H1 (cell line): ENCODE measurements at regions not wholly inside any gene's neighbourhood (a gene's known extent, or its start where the extent isn't known, plus 50 kb on each side); places are given as distances from the start of the nearest gene placed in this dataset.

Source experiments
- CTCF ChIA-PET: fragments of 300-600 bp; sonication (Branson Sonifier 250); formaldehyde crosslinking; loops from one replicate; lab custom pipeline; 2021; ENCODE audit not compliant: partially characterized antibody; lab: Charles Lee
- POLR2A ChIA-PET: fragments of 300-600 bp; sonication (Branson Sonifier 250); formaldehyde crosslinking; loops from one replicate; lab custom pipeline; 2021; ENCODE audit warnings: inconsistent platforms; ENCODE audit not compliant: partially characterized antibody; lab: Charles Lee
- DNase-seq, 2 experiments: peaks; one replicate each; pipeline versions ENCODE4 v3.0.0 to v3.0.0-alpha.2; 2010 to 2022; ENCODE audit warnings: low spot score in 2 of 2, low read depth in 1 of 2, mixed read lengths in 1 of 2
- FAIRE-seq: peaks from 2 replicates; lab custom pipeline; 2011; peaks lifted over from hg19 to GRCh38; lab: Jason Lieb, UNC
- H2AFZ ChIP-seq: 2 replicates; pipeline ENCODE4 v1.8.1; 2012; ENCODE audit warnings: low read length, inconsistent platforms
- H2AK5ac ChIP-seq: 2 replicates; pipeline ENCODE4 v1.6.1; 2013; ENCODE audit warnings: low read depth, low read length
- H2BK120ac ChIP-seq: replicated peaks from 2 replicates; pipeline ENCODE3; 2013; ENCODE audit warnings: low read depth, low read length, inconsistent platforms
- H2BK12ac ChIP-seq: 2 replicates; pipeline ENCODE4 v1.6.1; 2013; ENCODE audit warnings: low read depth, low read length
- H2BK15ac ChIP-seq: 2 replicates; pipeline ENCODE4 v1.6.1; 2013; ENCODE audit warnings: low read length
- H2BK20ac ChIP-seq: 2 replicates; pipeline ENCODE4 v1.6.1; 2013; ENCODE audit warnings: low read length
- H2BK5ac ChIP-seq: 2 replicates; pipeline ENCODE4 v1.6.1; 2013; ENCODE audit warnings: low read depth, low read length
- H3K14ac ChIP-seq: 2 replicates; pipeline ENCODE4 v1.6.1; 2013; ENCODE audit warnings: inconsistent platforms; ENCODE audit not compliant: insufficient read length
- H3K18ac ChIP-seq: 2 replicates; pipeline ENCODE4 v1.6.1; 2013; ENCODE audit warnings: low read length; ENCODE audit errors: extremely low read depth
- H3K23ac ChIP-seq: 2 replicates; pipeline ENCODE4 v1.6.1; 2013; ENCODE audit warnings: inconsistent platforms; ENCODE audit not compliant: insufficient read length
- H3K23me2 ChIP-seq: 2 replicates; pipeline ENCODE4 v1.6.1; 2013; ENCODE audit warnings: low read depth, low read length
- H3K27ac ChIP-seq: 2 replicates; pipeline ENCODE4 v1.6.1; 2011; ENCODE audit warnings: low read depth, low read length, inconsistent platforms
- H3K27me3 ChIP-seq, 4 experiments: replicated peaks in 1 of 4; 1 replicate in 1 of 4; 2 replicates in 3 of 4; pipeline versions ENCODE4 v1.6.1 to v1.8.1; 2011 to 2013; ENCODE audit warnings: low read length in 3 of 4, mild to moderate bottlenecking in 3 of 4, inconsistent platforms in 2 of 4, mixed read lengths in 2 of 4, moderate library complexity in 1 of 4; ENCODE audit not compliant: control insufficient read depth in 3 of 4, insufficient read depth in 3 of 4; ENCODE audit errors: extremely low read depth in 1 of 4
- H3K36me3 ChIP-seq, 4 experiments: 2 replicates each; pipeline versions ENCODE4 v1.6.1 to v1.8.1; 2011 to 2013; ENCODE audit warnings: mild to moderate bottlenecking in 4 of 4, low read length in 3 of 4, moderate library complexity in 2 of 4, control low read depth in 1 of 4, inconsistent platforms in 1 of 4; ENCODE audit not compliant: insufficient read depth in 4 of 4, control insufficient read depth in 2 of 4
- H3K4ac ChIP-seq: replicated peaks from 2 replicates; pipeline ENCODE3; 2013; ENCODE audit warnings: low read length, low read depth, mixed read lengths, inconsistent platforms; ENCODE audit not compliant: insufficient read length
- H3K4me1 ChIP-seq, 4 experiments: replicated peaks in 1 of 4; 1 replicate in 1 of 4; 2 replicates in 3 of 4; pipeline versions ENCODE4 v1.6.1 to v1.8.1; 2011 to 2013; ENCODE audit warnings: low read length in 3 of 4, inconsistent platforms in 2 of 4, mixed read lengths in 1 of 4; ENCODE audit not compliant: insufficient read depth in 4 of 4, control insufficient read depth in 3 of 4
- H3K4me2 ChIP-seq, 2 experiments: 2 replicates each; pipeline versions ENCODE4 v1.6.1 to v1.8.1; 2011 to 2013; ENCODE audit warnings: low read depth in 2 of 2, low read length in 2 of 2, control low read depth in 1 of 2, inconsistent platforms in 1 of 2, mild to moderate bottlenecking in 1 of 2; ENCODE audit not compliant: insufficient read depth in 1 of 2
- H3K4me3 ChIP-seq, 4 experiments: fragments of 200-600, 300-600 bp in 1 of 4; sonication (generic), shearing (Covaris generic), sonication (Bioruptor Twin) in 1 of 4; 2 replicates each; pipeline versions ENCODE4 v1.5.1 to v1.8.1; 2011 to 2016; ENCODE audit warnings: low read length in 4 of 4, low read depth in 3 of 4, control low read depth in 2 of 4, inconsistent platforms in 2 of 4, mild to moderate bottlenecking in 2 of 4, mixed read lengths in 1 of 4, moderate library complexity in 1 of 4; ENCODE audit not compliant: insufficient read depth in 2 of 4; ENCODE audit errors: extremely low read depth in 1 of 4
- H3K56ac ChIP-seq: replicated peaks from 2 replicates; pipeline ENCODE3; 2013; ENCODE audit warnings: low read depth, mild to moderate bottlenecking, mixed read lengths, low read length, inconsistent platforms; ENCODE audit not compliant: insufficient read length
- H3K79me1 ChIP-seq: 2 replicates; pipeline ENCODE4 v1.6.1; 2013; ENCODE audit warnings: low read depth, low read length, control low read depth
- H3K79me2 ChIP-seq, 2 experiments: 2 replicates each; pipeline versions ENCODE4 v1.6.1 to v1.8.1; 2012 to 2013; ENCODE audit warnings: low read length in 2 of 2, mild to moderate bottlenecking in 2 of 2, inconsistent platforms in 1 of 2; ENCODE audit not compliant: insufficient read depth in 2 of 2, control insufficient read depth in 1 of 2
- H3K9ac ChIP-seq, 4 experiments: replicated peaks in 1 of 4; 1 replicate in 1 of 4; 2 replicates in 3 of 4; pipeline versions ENCODE4 v1.6.1 to v1.8.1; 2011 to 2013; ENCODE audit warnings: low read depth in 3 of 4, low read length in 3 of 4, control low read depth in 2 of 4, mild to moderate bottlenecking in 2 of 4, moderate library complexity in 2 of 4, inconsistent platforms in 1 of 4; ENCODE audit errors: extremely low read depth in 1 of 4
- H3K9me3 ChIP-seq, 2 experiments: 2 replicates each; pipeline versions ENCODE4 v1.6.1 to v1.8.1; 2012 to 2013; ENCODE audit warnings: mild to moderate bottlenecking in 2 of 2, moderate library complexity in 2 of 2, control low read depth in 1 of 2, inconsistent platforms in 1 of 2, low read depth in 1 of 2, low read length in 1 of 2, mixed read lengths in 1 of 2; ENCODE audit not compliant: insufficient read depth in 2 of 2
- H4K20me1 ChIP-seq, 2 experiments: replicated peaks in 1 of 2; 2 replicates each; pipeline versions ENCODE3 to v1.8.1; 2011 to 2013; ENCODE audit warnings: inconsistent platforms in 2 of 2, low read length in 2 of 2, mild to moderate bottlenecking in 1 of 2; ENCODE audit not compliant: insufficient read depth in 2 of 2, control insufficient read depth in 1 of 2
- H4K5ac ChIP-seq: 2 replicates; pipeline ENCODE4 v1.6.1; 2013; ENCODE audit warnings: low read length, low read depth, mixed read lengths, inconsistent platforms; ENCODE audit not compliant: insufficient read length
- H4K8ac ChIP-seq: 2 replicates; pipeline ENCODE4 v1.8.0; 2013; ENCODE audit warnings: mild to moderate bottlenecking, moderate library complexity, low read length, inconsistent platforms; ENCODE audit not compliant: insufficient read depth; ENCODE audit errors: extremely low read depth
- H4K91ac ChIP-seq: replicated peaks from 2 replicates; pipeline ENCODE3; 2013; ENCODE audit warnings: low read length, mixed read lengths, inconsistent platforms; ENCODE audit not compliant: insufficient read length
- ASH2L ChIP-seq: fragments of 200-600, 300-600 bp; sonication (generic); IDR thresholded peaks from one replicate; pipeline ENCODE4 v1.7.1; 2017; ENCODE audit warnings: low read length
- ATF3 ChIP-seq: IDR thresholded peaks from 2 replicates; pipeline ENCODE4 v1.6.1; 2011; ENCODE audit warnings: low read depth, mild to moderate bottlenecking, low read length; ENCODE audit not compliant: insufficient read depth
- CBX8 ChIP-seq: fragments of 300-800, 300-1000 bp; sonication (generic); IDR thresholded peaks from 2 replicates; pipeline ENCODE4 v1.7.1; 2016; ENCODE audit warnings: low read depth, low read length, borderline replicate concordance
- CHD1 ChIP-seq: IDR thresholded peaks from 2 replicates; pipeline ENCODE4 v1.6.1; 2012; ENCODE audit warnings: low read depth, low read length, improper control_type of control experiment
- CREB1 ChIP-seq: IDR thresholded peaks from 2 replicates; pipeline ENCODE4 v1.6.1; 2012; ENCODE audit warnings: inconsistent platforms
- HDAC2 ChIP-seq, 2 experiments: fragments of 300-600 bp in 1 of 2; sonication (generic) in 1 of 2; IDR thresholded peaks; 2 replicates each; pipeline ENCODE4 v1.6.1; 2011 to 2012; ENCODE audit warnings: low read depth in 2 of 2, low read length in 2 of 2, mild to moderate bottlenecking in 2 of 2, moderate library complexity in 2 of 2, borderline replicate concordance in 1 of 2, inconsistent platforms in 1 of 2
- JUN ChIP-seq: IDR thresholded peaks from 2 replicates; pipeline ENCODE4 v1.6.1; 2011; ENCODE audit warnings: low read depth, mild to moderate bottlenecking, improper control_type of control experiment, low read length
- KDM5A ChIP-seq: fragments of 200-600 bp; IDR thresholded peaks from 2 replicates; pipeline ENCODE4 v1.7.1; 2012; ENCODE audit warnings: mild to moderate bottlenecking, low read length, inconsistent platforms, mixed read lengths
- MAFK ChIP-seq: IDR thresholded peaks from 2 replicates; pipeline ENCODE4 v1.6.1; 2012; ENCODE audit warnings: low read depth, mild to moderate bottlenecking, improper control_type of control experiment, low read length
- NRF1 ChIP-seq: IDR thresholded peaks from 2 replicates; pipeline ENCODE4 v1.6.1; 2011; ENCODE audit warnings: mild to moderate bottlenecking, low read depth, low read length, improper control_type of control experiment
- POLR2AphosphoS5 ChIP-seq: IDR thresholded peaks from 2 replicates; pipeline ENCODE4 v1.6.1; 2011; ENCODE audit warnings: low read depth, low read length
- RXRA ChIP-seq: IDR thresholded peaks from 2 replicates; pipeline ENCODE4 v1.6.1; 2011; ENCODE audit warnings: low read depth, mild to moderate bottlenecking, low read length, moderate library complexity; ENCODE audit not compliant: insufficient read depth
- USF2 ChIP-seq: IDR thresholded peaks from 2 replicates; pipeline ENCODE4 v1.6.1; 2011; ENCODE audit warnings: low read length, improper control_type of control experiment
- WGBS, 2 experiments: shearing (Covaris generic) in 1 of 2; methylation state at CpG; one replicate each; pipeline versions ENCODE4 v1.1.6 to v1.1.7; 2013 to 2015; ENCODE audit warnings: low lambda C conversion rate in 2 of 2, mixed read lengths in 2 of 2, inconsistent platforms in 1 of 2, low coverage in 1 of 2, missing lambda C conversion rate in 1 of 2; ENCODE audit not compliant: insufficient replicate concordance in 2 of 2, insufficient coverage in 1 of 2, insufficient read length in 1 of 2; ENCODE audit errors: extremely low coverage in 1 of 2, missing lambda C conversion rate in 1 of 2; 5-methylcytosine and 5-hydroxymethylcytosine counted together

GRCh38 chr2:23231865-23232264, 153.1 kb upstream of the KLHL29 start:
- no peak overlapping the region for H3K4me3 ChIP-seq
- no peak overlapping the region for H2AFZ ChIP-seq
- no peaks in the 10 kb centered on the region for H3K79me1 ChIP-seq
- H2BK15ac ChIP-seq, result no peak overlapping the region
- no peak overlapping the region for H3K56ac ChIP-seq
- no peak overlapping the region for H3K4ac ChIP-seq
- no peaks in the 10 kb centered on the region for H3K79me2 ChIP-seq
- no peak overlapping the region; the same call in 1 of the 2 replicates for H2BK5ac ChIP-seq
- no peak overlapping the region for H3K9ac ChIP-seq
- H3K9me3 ChIP-seq, result peaks cover 0 to 2% of the 10 kb centered on the region in 2 experiments; a peak in 1 of 4 replicates
- WGBS, 2 experiments, result 92% methylated on average over 7 of the region's 7 CpGs; no CpG with 5 or more reads in 1 of the 2 experiments
- peak overlapping the region; percentile 42 for H4K91ac ChIP-seq
- no peak overlapping the region for H3K27ac ChIP-seq
- ChIA-PET POLR2A (no interaction called here), CTCF (interaction anchor here (1.1 to 1.6 kb wide), 3 partner anchors 8 to 327 kb away, joined by 3 to 5 read pairs (median 3); no protein-coding TSS in a partner anchor)
- no peak overlapping the region for H3K4me2 ChIP-seq
- no peaks in the 10 kb centered on the region for H3K23me2 ChIP-seq
- H4K5ac ChIP-seq, result no peak overlapping the region
- no peaks in the 10 kb centered on the region for H3K27me3 ChIP-seq
- no peak overlapping the region for H3K23ac ChIP-seq
- H4K8ac ChIP-seq, result no peak overlapping the region
- no peak overlapping the region for H2BK12ac ChIP-seq
- DNase-seq, result no peak
- H3K14ac ChIP-seq, result no peak overlapping the region
- peaks cover 0 to 4% (median 0%) of the 10 kb centered on the region in 4 experiments; a peak in 2 of 7 replicates for H3K4me1 ChIP-seq
- no peak overlapping the region for H3K18ac ChIP-seq
- no peak overlapping the region for H2BK120ac ChIP-seq
- no peaks in the 10 kb centered on the region for H3K36me3 ChIP-seq
- H4K20me1 ChIP-seq, result no peaks in the 10 kb centered on the region
- FAIRE-seq, result no peak
- no peak overlapping the region for H2AK5ac ChIP-seq
- H2BK20ac ChIP-seq, result 0 out of 2 replicates have a peak overlapping the region, but pooled peaks have one; percentile 51
- TF ChIP-seq JUN (no peak), POLR2AphosphoS5 (no peak), ATF3 (no peak), CREB1 (no peak), RXRA (no peak), KDM5A (no peak), HDAC2 (IDR thresholded peaks at IDR 0.05; ENCODE audit: borderline replicate concordance in 1 of 2, low read depth in 2 of 2, low read length in 2 of 2) (no peak), NRF1 (no peak), USF2 (no peak), CBX8 (no peak), ASH2L (no peak), MAFK (no peak), CHD1 (no peak)
